K562 (cell line): ENCODE measurements at regions not wholly inside any gene's neighbourhood (a gene's known extent, or its start where the extent isn't known, plus 50 kb on each side); places are given as distances from the start of the nearest gene placed in this dataset.

ENCODE experiments used
- ATAC-seq: fragments of 200-7000 bp; cut with Tn5 transposase; 3 replicates; pipeline ENCODE4 v1.9.1; 2020; ENCODE audit warnings: moderate library complexity
- BruUV-seq: library from RNA; stranded (reverse); fragments of 400-500 nt; replicated peaks from 2 replicates; lab custom pipeline; 2021; lab: Mats Ljungman, UMichigan
- CTCF ChIA-PET: fragments of 300-600 bp; formaldehyde crosslinking; extraction: SDS; loops from one replicate; lab custom pipeline; 2021; ENCODE audit warnings: low intra/inter-chr PET ratio; lab: Yijun Ruan, JAX
- POLR2A ChIA-PET: fragments of 300-600, 350-650 bp; sonication (Branson Sonifier 250); formaldehyde crosslinking; extraction: SDS; loops from one replicate; lab custom pipeline; 2021; ENCODE audit warnings: antibody characterized with exemption, inconsistent platforms; lab: Yijun Ruan, JAX
- DNase-seq, 4 experiments: peaks; one replicate each; pipeline versions ENCODE4 v3.0.0 to v3.0.0-alpha.2; 2011 to 2018; ENCODE audit warnings: low spot score in 3 of 4, mixed read lengths in 3 of 4; ENCODE audit errors: extremely low read depth in 1 of 4
- FAIRE-seq: peaks from 2 replicates; lab custom pipeline; 2011; peaks lifted over from hg19 to GRCh38; lab: Jason Lieb, UNC
- H2AFZ ChIP-seq: 2 replicates; pipeline ENCODE4 v1.6.0; 2011; ENCODE audit warnings: low read depth, low read length, control low read depth, inconsistent platforms
- H3K27ac ChIP-seq: fragments of 200-600 bp; 3 replicates; pipeline ENCODE4 v1.8.0; 2011; ENCODE audit warnings: low read depth, mild to moderate bottlenecking, control low read depth, inconsistent platforms, low read length, moderate library complexity, mixed read lengths; ENCODE audit errors: extremely low read depth
- H3K27me3 ChIP-seq, 2 experiments: fragments of 300-600 bp in 1 of 2; 2 replicates in 1 of 2; 3 replicates in 1 of 2; pipeline versions ENCODE4 v1.6.0 to v1.8.0; 2011; ENCODE audit warnings: inconsistent platforms in 2 of 2, low read length in 2 of 2, mild to moderate bottlenecking in 1 of 2, mixed read lengths in 1 of 2, moderate library complexity in 1 of 2; ENCODE audit not compliant: control insufficient read depth in 2 of 2, insufficient read depth in 2 of 2
- H3K36me3 ChIP-seq: fragments of 300-600 bp; 3 replicates; pipeline ENCODE4 v1.8.0; 2011; ENCODE audit warnings: mild to moderate bottlenecking, low read length, inconsistent platforms; ENCODE audit not compliant: control insufficient read depth, insufficient read depth
- H3K4me1 ChIP-seq, 2 experiments: fragments of 200-600 bp in 1 of 2; replicated peaks in 1 of 2; 2 replicates in 1 of 2; 3 replicates in 1 of 2; pipeline versions ENCODE4 v1.5.1 to v1.8.0; 2011; ENCODE audit warnings: inconsistent platforms in 2 of 2, low read length in 2 of 2, mild to moderate bottlenecking in 1 of 2, mixed read lengths in 1 of 2, moderate library complexity in 1 of 2; ENCODE audit not compliant: control insufficient read depth in 2 of 2, insufficient read depth in 2 of 2
- H3K4me2 ChIP-seq: 2 replicates; pipeline ENCODE4 v1.6.1; 2011; ENCODE audit warnings: low read length, control low read depth, inconsistent platforms, mixed read lengths; ENCODE audit not compliant: insufficient read depth
- H3K4me3 ChIP-seq: fragments of 200-600 bp; sonication (generic), shearing (Covaris generic); 2 replicates; pipeline ENCODE4 v1.5.1; 2016; ENCODE audit warnings: control low read depth, inconsistent platforms
- H3K79me2 ChIP-seq: fragments of 200-600 bp; 3 replicates; pipeline ENCODE4 v1.8.0; 2011; ENCODE audit warnings: low read length, inconsistent platforms; ENCODE audit not compliant: control insufficient read depth, insufficient read depth
- H3K9ac ChIP-seq, 2 experiments: 2 replicates each; pipeline versions ENCODE4 v1.6.0 to v1.6.1; 2011; ENCODE audit warnings: low read depth in 2 of 2, low read length in 2 of 2, control low read depth in 1 of 2, inconsistent platforms in 1 of 2, mild to moderate bottlenecking in 1 of 2, mixed read lengths in 1 of 2; ENCODE audit not compliant: insufficient read depth in 1 of 2
- H3K9me1 ChIP-seq: one replicate; pipeline ENCODE4 v1.6.0; 2011; ENCODE audit warnings: inconsistent platforms, mild to moderate bottlenecking, low read length, moderate library complexity; ENCODE audit not compliant: control insufficient read depth, insufficient read depth
- H3K9me3 ChIP-seq: replicated peaks from 2 replicates; pipeline ENCODE4 v1.5.1; 2011; ENCODE audit warnings: low read depth, low read length, inconsistent platforms; ENCODE audit not compliant: control insufficient read depth, insufficient read depth
- H4K20me1 ChIP-seq: replicated peaks from 2 replicates; pipeline ENCODE4 v1.6.1; 2011; ENCODE audit warnings: low read length, inconsistent platforms, mixed read lengths; ENCODE audit not compliant: control insufficient read depth, insufficient read depth
- BCL6 ChIP-seq: fragments of 250-450 bp; sonication (Bioruptor Pico); IDR thresholded peaks from 2 replicates; pipeline ENCODE4 v1.4.0; 2020
- ESRRA ChIP-seq: fragments of 450-650 bp; IDR thresholded peaks from 2 replicates; pipeline ENCODE4 v1.6.1; 2014; ENCODE audit warnings: low read depth, mild to moderate bottlenecking, moderate library complexity, borderline replicate concordance
- GTF2E2 ChIP-seq: fragments of 200-800 bp; sonication (Bioruptor generic); IDR thresholded peaks from 2 replicates; pipeline ENCODE4 v1.6.1; 2016; ENCODE audit warnings: missing genetic modification characterization, missing compliant biosample characterization
- HDAC1 ChIP-seq, 2 experiments: fragments of 450-650 bp; IDR thresholded peaks; 2 replicates each; pipeline ENCODE4 v1.6.1; 2016 to 2017; ENCODE audit warnings: inconsistent platforms in 1 of 2, mild to moderate bottlenecking in 1 of 2, moderate library complexity in 1 of 2
- JUND ChIP-seq, 2 experiments: IDR thresholded peaks; 2 replicates in 1 of 2; 3 replicates in 1 of 2; pipeline ENCODE4 v1.6.1; 2011; ENCODE audit warnings: borderline replicate concordance in 2 of 2, low read depth in 2 of 2, low read length in 2 of 2, improper control_type of control experiment in 1 of 2, missing biosample characterization in 1 of 2, missing genetic modification characterization in 1 of 2, missing genetic modification reagents in 1 of 2
- NEUROD1 ChIP-seq: fragments of 150-350 bp; IDR thresholded peaks from 2 replicates; pipeline ENCODE4 v1.6.1; 2014; ENCODE audit warnings: borderline replicate concordance, low read length, low read depth; ENCODE audit not compliant: partially characterized antibody
- TBP ChIP-seq: optimal IDR thresholded peaks from 2 replicates; pipeline ENCODE3; 2011; ENCODE audit warnings: low read depth, low read length, improper control_type of control experiment
- ZNF197 ChIP-seq: fragments of 200-800 bp; sonication (Bioruptor generic); IDR thresholded peaks from 2 replicates; pipeline ENCODE4 v1.6.1; 2016; ENCODE audit warnings: low read depth, missing genetic modification characterization, missing compliant biosample characterization
- ZNF431 ChIP-seq: sonication (generic); formaldehyde crosslinking; IDR thresholded peaks from 2 replicates; pipeline ENCODE4 v1.8.0; 2022; ENCODE audit warnings: mild to moderate bottlenecking, missing genetic modification reagents
- WGBS: fragments of 100-300 bp; shearing (Covaris generic); methylation state at CpG from one replicate; pipeline ENCODE4 v1.1.6; 2016; ENCODE audit warnings: low coverage, mixed read lengths; ENCODE audit not compliant: insufficient coverage; ENCODE audit errors: missing lambda C conversion rate; 5-methylcytosine and 5-hydroxymethylcytosine counted together
- in situ Hi-C: fragments of 300-500 bp; cut with MboI; formaldehyde crosslinking; loops from 4 replicates; pipeline ENCODE4 v1.15.0; 2018; ENCODE audit warnings: inconsistent platforms, mixed read lengths
- intact Hi-C: fragments of 100-400 bp; cut with micrococcal nuclease; formaldehyde crosslinking; loops from 2 replicates; pipeline ENCODE4 v1.14.2; 2022
- TF ChIP-seq, protein P1 (sequence below): fragments of 450-650 bp; conservative IDR thresholded peaks from 2 replicates; pipeline ENCODE4 v1.6.1; 2016; ENCODE audit warnings: missing genetic modification characterization, low read depth, mild to moderate bottlenecking, control low read depth, missing compliant biosample characterization
- TF ChIP-seq, protein P2 (sequence below), 2 experiments: fragments of 450-650 bp; IDR thresholded peaks; 2 replicates each; pipeline ENCODE4 v1.6.1; 2016
- TF ChIP-seq, protein P3 (sequence below): fragments of 250-450 bp; sonication (Bioruptor Pico); IDR thresholded peaks from 2 replicates; pipeline ENCODE4 v1.8.0; 2021; ENCODE audit warnings: moderate library complexity, mild to moderate bottlenecking, inconsistent platforms

DNA sequence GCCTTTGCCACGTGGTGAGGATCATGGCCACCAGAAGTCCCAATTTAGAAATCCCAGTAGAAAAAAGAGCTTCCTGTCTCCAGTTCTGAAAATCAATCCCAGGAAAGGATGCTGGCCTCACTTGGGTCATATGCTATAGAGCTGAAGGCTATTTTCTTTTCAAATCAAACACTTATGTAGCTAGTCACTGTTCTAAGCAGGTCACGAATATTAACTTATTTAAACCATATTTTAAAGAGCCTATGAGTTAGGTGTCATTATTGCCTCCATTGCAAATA lies 97.5 kb downstream of the VCPKMT start:
- no peaks in the 10 kb centered on the region for H3K27me3 ChIP-seq
- in situ Hi-C loops: no loop called here
- TF ChIP-seq, protein P1, sequence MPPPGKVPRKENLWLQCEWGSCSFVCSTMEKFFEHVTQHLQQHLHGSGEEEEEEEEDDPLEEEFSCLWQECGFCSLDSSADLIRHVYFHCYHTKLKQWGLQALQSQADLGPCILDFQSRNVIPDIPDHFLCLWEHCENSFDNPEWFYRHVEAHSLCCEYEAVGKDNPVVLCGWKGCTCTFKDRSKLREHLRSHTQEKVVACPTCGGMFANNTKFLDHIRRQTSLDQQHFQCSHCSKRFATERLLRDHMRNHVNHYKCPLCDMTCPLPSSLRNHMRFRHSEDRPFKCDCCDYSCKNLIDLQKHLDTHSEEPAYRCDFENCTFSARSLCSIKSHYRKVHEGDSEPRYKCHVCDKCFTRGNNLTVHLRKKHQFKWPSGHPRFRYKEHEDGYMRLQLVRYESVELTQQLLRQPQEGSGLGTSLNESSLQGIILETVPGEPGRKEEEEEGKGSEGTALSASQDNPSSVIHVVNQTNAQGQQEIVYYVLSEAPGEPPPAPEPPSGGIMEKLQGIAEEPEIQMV: no peak
- TF ChIP-seq ZNF431 (CRISPR knock-in tag) (no peak), GTF2E2 (tag) (no peak), ZNF197 (CRISPR knock-in tag) (no peak)
- no peaks in the 10 kb centered on the region for H3K9me3 ChIP-seq
- ChIA-PET POLR2A (interaction anchor here (0.8 to 1.0 kb wide), 2 partner anchors 9 to 19 kb away, joined by 3 to 4 read pairs; no protein-coding TSS in a partner anchor), CTCF (no interaction called here)
- no peak overlapping the region for H3K4me3 ChIP-seq
- H3K4me1 ChIP-seq: no peaks in the 10 kb centered on the region
- H3K9ac ChIP-seq: no peak overlapping the region
- intact Hi-C loops: no loop called here
- 50% methylated on average over 1 of the region's 2 CpGs for WGBS
- ATAC-seq: no peak
- DNase-seq: no peak
- H2AFZ ChIP-seq: no peak overlapping the region
- no peaks in the 10 kb centered on the region for H3K79me2 ChIP-seq
- no peak for FAIRE-seq
- no peak overlapping the region for H3K4me2 ChIP-seq
- no TSS peak for BruUV-seq
- no peaks in the 10 kb centered on the region for H3K9me1 ChIP-seq
- no peaks in the 10 kb centered on the region for H4K20me1 ChIP-seq
- H3K36me3 ChIP-seq: no peaks in the 10 kb centered on the region
- no peak overlapping the region for H3K27ac ChIP-seq

DNA sequence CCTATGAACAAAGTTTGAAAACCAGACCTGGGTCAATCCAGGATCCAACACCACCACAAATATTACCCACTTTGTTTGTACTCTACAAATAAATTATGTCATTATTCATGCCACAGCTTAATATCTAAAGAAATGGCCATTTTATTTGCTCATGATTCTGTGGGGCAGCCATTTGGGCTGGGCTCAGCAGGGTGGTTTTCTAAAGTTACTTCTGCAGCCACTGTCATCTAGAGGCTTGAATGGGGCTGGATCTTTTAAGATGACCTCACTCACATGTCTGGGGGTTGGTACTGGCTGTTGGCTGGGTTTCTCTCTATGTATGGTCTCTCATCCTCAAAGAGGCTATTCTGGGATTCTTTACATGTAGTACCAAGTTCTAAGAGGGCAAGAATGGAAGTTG lies 96.2 kb downstream of the VCPKMT start:
- Histone ChIP-seq H3K4me3 (no peak overlapping the region), H3K4me1 (no peaks in the 10 kb centered on the region), H3K79me2 (no peaks in the 10 kb centered on the region), H3K27me3 (no peaks in the 10 kb centered on the region), H3K36me3 (no peaks in the 10 kb centered on the region), H2AFZ (no peak overlapping the region), H4K20me1 (no peaks in the 10 kb centered on the region), H3K9me1 (no peaks in the 10 kb centered on the region), H3K9ac (no peak overlapping the region), H3K27ac (no peak overlapping the region), H3K9me3 (no peaks in the 10 kb centered on the region), H3K4me2 (no peak overlapping the region)
- DNase-seq (no peak), ATAC-seq (no peak), FAIRE-seq (no peak)
- intact Hi-C loops: no loop called here
- POLR2A ChIA-PET: interaction anchor here (0.9 to 1.2 kb wide), 2 partner anchors 9 to 19 kb away, joined by 3 read pairs; no protein-coding TSS in a partner anchor
- CTCF ChIA-PET: no interaction called here
- in situ Hi-C loops: no loop called here
- BruUV-seq: no TSS peak
- TF ChIP-seq NEUROD1 (no peak), TBP (no peak), JUND (IDR thresholded peaks at IDR 0.05; ENCODE audit: borderline replicate concordance, low read depth, low read length) (no peak), JUND (tag; IDR thresholded peaks at IDR 0.05; ENCODE audit: borderline replicate concordance, low read depth, low read length) (no peak), ESRRA (no peak), BCL6 (CRISPR knock-in tag) (no peak), HDAC1 (IDR thresholded peaks at IDR 0.05) (no peak)
- TF ChIP-seq, protein P2, sequence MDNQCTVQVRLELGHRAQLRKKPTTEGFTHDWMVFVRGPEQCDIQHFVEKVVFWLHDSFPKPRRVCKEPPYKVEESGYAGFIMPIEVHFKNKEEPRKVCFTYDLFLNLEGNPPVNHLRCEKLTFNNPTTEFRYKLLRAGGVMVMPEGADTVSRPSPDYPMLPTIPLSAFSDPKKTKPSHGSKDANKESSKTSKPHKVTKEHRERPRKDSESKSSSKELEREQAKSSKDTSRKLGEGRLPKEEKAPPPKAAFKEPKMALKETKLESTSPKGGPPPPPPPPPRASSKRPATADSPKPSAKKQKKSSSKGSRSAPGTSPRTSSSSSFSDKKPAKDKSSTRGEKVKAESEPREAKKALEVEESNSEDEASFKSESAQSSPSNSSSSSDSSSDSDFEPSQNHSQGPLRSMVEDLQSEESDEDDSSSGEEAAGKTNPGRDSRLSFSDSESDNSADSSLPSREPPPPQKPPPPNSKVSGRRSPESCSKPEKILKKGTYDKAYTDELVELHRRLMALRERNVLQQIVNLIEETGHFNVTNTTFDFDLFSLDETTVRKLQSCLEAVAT (IDR thresholded peaks at IDR 0.05): no peak
- TF ChIP-seq, protein P3, sequence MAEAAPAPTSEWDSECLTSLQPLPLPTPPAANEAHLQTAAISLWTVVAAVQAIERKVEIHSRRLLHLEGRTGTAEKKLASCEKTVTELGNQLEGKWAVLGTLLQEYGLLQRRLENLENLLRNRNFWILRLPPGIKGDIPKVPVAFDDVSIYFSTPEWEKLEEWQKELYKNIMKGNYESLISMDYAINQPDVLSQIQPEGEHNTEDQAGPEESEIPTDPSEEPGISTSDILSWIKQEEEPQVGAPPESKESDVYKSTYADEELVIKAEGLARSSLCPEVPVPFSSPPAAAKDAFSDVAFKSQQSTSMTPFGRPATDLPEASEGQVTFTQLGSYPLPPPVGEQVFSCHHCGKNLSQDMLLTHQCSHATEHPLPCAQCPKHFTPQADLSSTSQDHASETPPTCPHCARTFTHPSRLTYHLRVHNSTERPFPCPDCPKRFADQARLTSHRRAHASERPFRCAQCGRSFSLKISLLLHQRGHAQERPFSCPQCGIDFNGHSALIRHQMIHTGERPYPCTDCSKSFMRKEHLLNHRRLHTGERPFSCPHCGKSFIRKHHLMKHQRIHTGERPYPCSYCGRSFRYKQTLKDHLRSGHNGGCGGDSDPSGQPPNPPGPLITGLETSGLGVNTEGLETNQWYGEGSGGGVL (CRISPR knock-in tag): no peak
